ENCODE measurements at regions not wholly inside any gene's neighbourhood (a gene's known extent, or its start where the extent isn't known, plus 50 kb on each side); places are given as distances from the start of the nearest gene placed in this dataset.
"Not testable (repeated sequence)": the region's sequence is repeated elsewhere in the genome, so short reads cannot be mapped to it uniquely, and the experiment has no call there.

- DNase-seq (ENCODE audit: low spot score), result no peak
Observed at GRCh38 chr17:77619851-77620250, 338.7 kb upstream of the TNRC6C start.

DNA sequence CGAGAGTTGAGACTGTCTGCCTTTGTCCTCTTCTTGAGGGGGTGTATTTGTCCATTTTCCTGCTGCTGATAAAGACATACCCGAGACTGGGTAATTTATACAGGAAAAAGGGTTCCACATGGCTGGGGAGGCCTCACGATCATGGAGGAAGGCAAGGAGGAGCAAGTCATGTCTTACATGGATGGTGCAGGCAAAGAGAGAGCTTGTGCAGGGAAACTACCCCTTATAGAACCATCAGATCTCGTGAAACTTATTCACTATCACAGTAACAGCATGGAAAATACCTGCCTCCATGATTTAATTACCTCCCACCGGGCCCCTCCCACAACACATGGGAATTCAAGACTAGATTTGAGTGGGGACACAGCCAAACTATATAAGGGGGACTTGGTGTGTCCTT lies 338.2 kb upstream of the TNRC6C start:
- DNase-seq (ENCODE audit: low spot score), result no peak

- not testable (repeated sequence) for DNase-seq (ENCODE audit: low spot score)
Observed at GRCh38 chr17:77622084-77622483, 336.4 kb upstream of the TNRC6C start.

GRCh38 chr17:77622647-77623046 lies 335.9 kb upstream of the TNRC6C start:
- DNase-seq (ENCODE audit: low spot score), result no peak

- not testable (repeated sequence) for DNase-seq (ENCODE audit: low spot score)
Observed at GRCh38 chr17:77623321-77623720, 335.2 kb upstream of the TNRC6C start.

- no peak for DNase-seq (ENCODE audit: low spot score)
Observed at GRCh38 chr17:77628035-77628434, 330.5 kb upstream of the TNRC6C start.

GRCh38 chr17:77629284-77629683 lies 329.2 kb upstream of the TNRC6C start:
- not testable (repeated sequence) for DNase-seq (ENCODE audit: low spot score)

GRCh38 chr17:77631307-77631706 lies 327.2 kb upstream of the TNRC6C start:
- no peak for DNase-seq (ENCODE audit: low spot score)

DNA sequence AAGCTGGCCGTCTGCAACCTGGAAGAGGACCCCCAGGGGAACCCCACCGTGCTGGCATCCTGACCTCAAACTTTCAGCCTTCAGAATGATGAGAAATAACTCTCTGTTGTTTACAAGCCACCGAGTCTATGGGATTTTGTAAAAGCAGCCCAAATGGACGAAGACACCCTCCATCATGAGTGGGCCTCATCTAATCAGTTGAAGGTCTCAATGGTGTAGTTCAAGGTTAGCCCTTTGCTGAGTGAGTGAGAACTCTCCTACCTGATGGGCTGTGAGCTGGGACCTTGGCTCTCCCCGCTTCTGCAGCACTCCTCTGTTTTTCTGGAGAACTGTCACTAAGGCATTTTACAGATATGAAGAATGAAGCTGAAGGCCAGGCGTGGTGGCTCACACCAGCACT lies 325.9 kb upstream of the TNRC6C start:
- no peak for DNase-seq (ENCODE audit: low spot score)

DNA sequence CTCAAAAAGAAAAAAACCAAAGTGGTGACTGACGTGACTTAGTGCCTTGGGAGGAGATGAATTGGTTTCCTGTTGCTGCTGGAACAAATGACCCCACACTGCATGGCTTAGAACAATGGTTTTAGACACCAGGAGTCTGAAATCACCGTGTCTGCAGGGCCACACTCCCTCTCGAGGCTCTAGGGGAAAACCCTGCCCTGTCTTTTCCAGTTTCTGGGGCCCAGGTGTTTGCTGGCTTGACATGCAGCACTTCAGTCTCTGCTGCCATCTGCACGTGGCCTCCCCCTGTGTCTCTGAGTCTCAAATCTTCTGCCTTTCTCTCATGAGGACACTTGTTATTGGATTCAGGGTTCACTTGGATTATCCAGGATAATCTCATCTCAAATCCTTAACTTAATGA lies 323.8 kb upstream of the TNRC6C start:
- no peak for DNase-seq (ENCODE audit: low spot score)

GRCh38 chr17:77635176-77635575 lies 323.3 kb upstream of the TNRC6C start:
- DNase-seq (ENCODE audit: low spot score), result no peak

DNA sequence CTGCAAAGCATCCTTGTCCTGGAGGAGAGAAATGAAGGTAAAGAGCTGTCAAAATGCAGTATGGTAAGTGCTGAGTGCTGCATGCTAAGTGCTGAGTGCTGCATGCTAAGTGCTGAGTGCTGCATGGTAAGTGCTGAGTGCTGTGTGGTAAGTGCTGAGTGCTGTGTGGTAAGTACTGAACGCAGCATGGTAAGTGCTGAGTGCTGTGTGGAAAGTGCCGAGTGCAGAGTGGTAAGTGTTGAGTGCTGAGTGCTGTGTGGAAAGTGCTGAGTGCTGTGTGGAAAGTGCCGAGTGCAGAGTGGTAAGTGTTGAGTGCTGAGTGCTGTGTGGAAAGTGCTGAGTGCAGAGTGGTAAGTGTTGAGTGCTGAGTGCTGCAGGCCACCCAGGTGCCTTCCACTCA lies 322.7 kb upstream of the TNRC6C start:
- not testable (repeated sequence) for DNase-seq (ENCODE audit: low spot score)

GRCh38 chr17:77636835-77637817 lies 321.4 kb upstream of the TNRC6C start:
- no peak for DNase-seq (ENCODE audit: low spot score)

DNA sequence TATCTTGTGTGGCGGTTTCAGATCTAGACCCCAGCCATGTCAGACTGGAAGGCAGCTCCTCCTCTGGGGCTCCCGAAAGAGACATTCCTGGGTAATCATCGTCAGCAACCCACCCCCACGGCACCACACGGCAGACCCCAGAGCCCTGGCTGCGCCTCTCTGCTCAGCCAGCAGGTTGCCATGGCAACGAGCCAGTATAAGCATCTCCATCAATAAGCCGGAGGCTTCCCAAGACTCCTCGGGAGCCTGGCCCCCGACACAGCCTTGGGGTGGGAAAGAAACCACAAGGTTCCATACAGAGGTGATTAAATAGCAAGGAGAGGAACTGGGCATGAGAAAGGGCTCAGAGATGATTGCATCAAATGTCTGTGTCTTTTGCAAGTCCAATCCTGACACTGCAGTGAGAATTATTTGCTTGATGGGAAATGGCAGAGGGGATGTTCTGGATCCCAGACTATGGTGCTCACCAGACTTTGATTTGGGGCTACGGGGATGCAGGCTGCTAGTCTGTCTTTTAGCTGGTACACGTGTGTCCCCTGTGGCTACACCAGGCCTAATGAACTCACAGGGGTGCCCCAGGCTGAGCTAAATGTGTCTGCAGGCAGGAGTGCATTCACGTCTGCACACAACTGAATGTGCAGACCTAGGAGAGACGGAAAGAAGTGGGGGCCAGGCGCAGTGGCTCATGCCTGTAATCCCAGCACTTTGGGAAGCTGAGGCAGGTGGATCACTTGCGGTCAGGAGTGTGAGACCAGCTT lies 320.5 kb upstream of the TNRC6C start:
- DNase-seq (ENCODE audit: low spot score), result no peak

- no peak for DNase-seq (ENCODE audit: low spot score)
Observed at GRCh38 chr17:77640252-77640651, 318.3 kb upstream of the TNRC6C start.

DNA sequence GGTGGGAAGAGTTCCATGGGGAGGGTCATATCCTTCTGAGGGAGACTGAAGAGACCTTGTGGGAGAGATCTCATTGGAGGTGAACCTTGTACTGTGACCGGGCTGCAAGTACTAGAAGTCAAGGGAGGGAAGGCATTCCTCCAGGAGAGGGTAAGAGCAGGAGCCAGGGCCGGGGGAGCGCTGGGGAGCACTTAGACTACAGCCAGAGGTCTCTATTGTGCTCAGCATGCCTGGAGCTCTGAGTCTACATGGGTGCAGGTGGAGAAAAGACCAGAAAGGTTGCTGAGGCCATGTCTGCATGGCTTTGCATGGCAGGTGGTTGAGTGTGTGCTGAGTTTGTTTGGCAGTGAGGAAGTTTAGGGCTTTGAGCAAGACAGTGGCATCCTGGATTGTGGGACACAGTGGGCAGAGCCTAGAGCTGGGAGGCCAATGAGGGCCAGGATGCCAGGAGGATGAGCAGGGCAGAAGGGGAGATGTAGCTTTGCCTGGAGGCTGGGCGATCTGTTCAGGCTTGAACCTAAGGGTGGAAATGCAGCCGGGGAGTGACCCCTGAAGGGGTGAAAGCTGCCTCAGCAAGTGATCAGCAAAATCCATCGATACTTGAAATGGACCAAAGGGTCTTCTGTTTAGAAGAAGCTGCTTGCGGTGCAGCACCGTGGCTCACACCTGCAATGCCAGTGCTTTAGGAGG lies 317.4 kb upstream of the TNRC6C start:
- DNase-seq (ENCODE audit: low spot score), result no peak

DNA sequence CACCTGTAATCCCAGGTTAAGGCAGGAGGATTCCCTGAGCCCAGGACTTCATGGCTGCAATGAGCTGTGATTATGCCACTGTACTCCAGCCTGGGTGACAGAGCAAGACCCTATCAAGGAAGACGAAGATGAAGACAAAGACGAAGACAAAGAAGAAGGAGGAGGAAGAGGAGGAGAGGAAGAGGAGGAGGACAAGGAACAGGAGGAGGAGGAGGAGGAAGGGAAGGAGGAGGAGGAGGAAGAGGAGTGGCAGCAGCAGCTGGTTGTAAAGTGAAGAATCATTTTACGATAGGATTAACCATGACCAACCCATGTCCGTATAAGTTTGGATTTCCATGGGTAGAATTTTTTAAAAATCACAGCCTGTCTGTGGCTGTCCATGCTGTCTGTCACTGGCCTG lies 316.8 kb upstream of the TNRC6C start:
- DNase-seq (ENCODE audit: low spot score), result no peak

GRCh38 chr17:77644181-77645071 lies 314.1 kb upstream of the TNRC6C start:
- no peak for DNase-seq (ENCODE audit: low spot score)

DNA sequence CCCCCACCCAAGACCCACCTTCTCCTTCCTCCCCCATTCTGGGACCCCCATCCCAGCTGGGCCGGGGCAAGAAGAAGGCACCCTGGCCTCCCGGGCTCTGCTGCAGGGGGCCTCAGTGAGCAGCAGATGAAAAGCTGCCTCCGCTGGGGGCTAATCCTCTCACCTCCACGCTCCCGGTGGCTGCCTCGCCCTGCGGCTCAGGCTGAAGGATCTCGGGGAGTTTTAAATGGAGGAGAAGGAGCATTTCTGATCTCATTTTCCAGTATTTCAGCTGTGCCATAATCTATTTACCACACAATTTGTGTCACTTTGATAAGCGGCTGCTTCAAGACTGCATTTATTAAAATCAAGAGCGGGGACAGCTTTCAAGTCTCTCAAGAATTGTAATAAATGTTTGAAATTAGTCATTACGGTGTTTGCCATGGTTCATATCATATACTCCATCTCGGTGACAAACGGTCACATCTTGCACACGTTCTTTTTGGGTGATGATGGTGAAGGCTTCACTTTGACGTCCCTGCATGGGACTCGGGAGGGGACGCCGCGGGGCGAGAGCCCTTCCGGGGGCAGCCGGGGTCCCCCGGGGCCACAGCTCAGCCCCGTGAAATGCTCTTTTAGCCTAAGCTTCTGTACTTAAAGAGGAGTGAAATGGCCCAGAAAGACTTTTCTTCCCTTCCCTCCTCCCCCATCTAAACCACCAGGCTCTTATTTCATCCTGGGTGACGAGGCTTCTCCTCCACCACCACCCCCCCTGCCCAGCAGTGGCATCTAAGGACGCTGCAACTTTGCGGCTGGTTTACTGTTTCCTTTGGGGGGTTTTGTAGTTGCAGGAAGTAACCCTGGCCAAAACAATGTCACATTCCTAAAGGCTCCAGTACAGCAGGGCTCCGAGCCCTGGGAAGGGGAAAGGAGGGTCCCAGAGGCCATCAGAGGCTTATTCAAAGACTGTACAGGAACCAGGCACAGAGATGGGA lies 313.1 kb upstream of the TNRC6C start:
- no peak for DNase-seq (ENCODE audit: low spot score)

- DNase-seq (ENCODE audit: low spot score), result no peak
Observed at GRCh38 chr17:77646046-77646430, 312.5 kb upstream of the TNRC6C start.

Data from HuH-7 (cell line).